ENCODE measurements at regions not wholly inside any gene's neighbourhood (a gene's known extent, or its start where the extent isn't known, plus 50 kb on each side); places are given as distances from the start of the nearest gene placed in this dataset.

DNA sequence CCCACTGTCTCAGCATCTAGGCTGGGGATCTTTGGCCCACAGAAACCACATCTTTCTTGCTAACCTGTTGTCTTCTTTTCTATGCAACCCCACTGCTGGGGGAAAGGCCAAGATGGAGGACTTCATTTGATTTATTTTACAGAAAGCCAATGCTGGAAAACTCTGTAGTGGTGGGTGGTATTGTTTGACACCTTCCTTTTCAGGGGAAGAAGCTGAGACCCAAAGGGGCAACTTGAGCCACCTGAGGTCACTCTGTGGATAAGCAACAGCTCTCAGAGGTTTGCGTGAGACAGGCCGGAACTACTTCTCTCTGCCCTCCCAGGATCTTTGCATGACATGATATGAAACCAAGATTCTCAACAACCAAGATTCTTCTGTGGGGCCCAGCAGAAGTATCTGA lies 645.2 kb downstream of the VRK1 start:
- H3K9me2 ChIP-seq (ENCODE audit: insufficient read depth, low read length), result no peaks in the 10 kb centered on the region
- peaks cover 6% of the 10 kb centered on the region for H3F3A ChIP-seq (ENCODE audit: insufficient read depth, low read length, poor library complexity, severe bottlenecking)
- H3K4me3 ChIP-seq (ENCODE audit: low read length), result no peak overlapping the region
- H3K9me3 ChIP-seq (ENCODE audit: low read length), result no peaks in the 10 kb centered on the region
- TF ChIP-seq TAF1 (IDR thresholded peaks at IDR 0.05; ENCODE audit: low read depth) (no peak), EZH2 (IDR thresholded peaks at IDR 0.05; ENCODE audit: borderline replicate concordance, insufficient read depth, low read length, poor library complexity, severe bottlenecking) (no peak), RAD21 (conservative IDR thresholded peaks at IDR 0.05) (no peak), POLR2AphosphoS5 (IDR thresholded peaks at IDR 0.05) (no peak), MXI1 (conservative IDR thresholded peaks at IDR 0.05; ENCODE audit: poor library complexity, severe bottlenecking) (no peak), EP300 (conservative IDR thresholded peaks at IDR 0.05; ENCODE audit: poor library complexity, severe bottlenecking) (no peak), SMC3 (conservative IDR thresholded peaks at IDR 0.05; ENCODE audit: poor library complexity) (no peak)
- TF ChIP-seq, protein P1, sequence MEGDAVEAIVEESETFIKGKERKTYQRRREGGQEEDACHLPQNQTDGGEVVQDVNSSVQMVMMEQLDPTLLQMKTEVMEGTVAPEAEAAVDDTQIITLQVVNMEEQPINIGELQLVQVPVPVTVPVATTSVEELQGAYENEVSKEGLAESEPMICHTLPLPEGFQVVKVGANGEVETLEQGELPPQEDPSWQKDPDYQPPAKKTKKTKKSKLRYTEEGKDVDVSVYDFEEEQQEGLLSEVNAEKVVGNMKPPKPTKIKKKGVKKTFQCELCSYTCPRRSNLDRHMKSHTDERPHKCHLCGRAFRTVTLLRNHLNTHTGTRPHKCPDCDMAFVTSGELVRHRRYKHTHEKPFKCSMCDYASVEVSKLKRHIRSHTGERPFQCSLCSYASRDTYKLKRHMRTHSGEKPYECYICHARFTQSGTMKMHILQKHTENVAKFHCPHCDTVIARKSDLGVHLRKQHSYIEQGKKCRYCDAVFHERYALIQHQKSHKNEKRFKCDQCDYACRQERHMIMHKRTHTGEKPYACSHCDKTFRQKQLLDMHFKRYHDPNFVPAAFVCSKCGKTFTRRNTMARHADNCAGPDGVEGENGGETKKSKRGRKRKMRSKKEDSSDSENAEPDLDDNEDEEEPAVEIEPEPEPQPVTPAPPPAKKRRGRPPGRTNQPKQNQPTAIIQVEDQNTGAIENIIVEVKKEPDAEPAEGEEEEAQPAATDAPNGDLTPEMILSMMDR (IDR thresholded peaks at IDR 0.05; ENCODE audit: poor library complexity, severe bottlenecking), result no peak
- TF ChIP-seq, protein P2, sequence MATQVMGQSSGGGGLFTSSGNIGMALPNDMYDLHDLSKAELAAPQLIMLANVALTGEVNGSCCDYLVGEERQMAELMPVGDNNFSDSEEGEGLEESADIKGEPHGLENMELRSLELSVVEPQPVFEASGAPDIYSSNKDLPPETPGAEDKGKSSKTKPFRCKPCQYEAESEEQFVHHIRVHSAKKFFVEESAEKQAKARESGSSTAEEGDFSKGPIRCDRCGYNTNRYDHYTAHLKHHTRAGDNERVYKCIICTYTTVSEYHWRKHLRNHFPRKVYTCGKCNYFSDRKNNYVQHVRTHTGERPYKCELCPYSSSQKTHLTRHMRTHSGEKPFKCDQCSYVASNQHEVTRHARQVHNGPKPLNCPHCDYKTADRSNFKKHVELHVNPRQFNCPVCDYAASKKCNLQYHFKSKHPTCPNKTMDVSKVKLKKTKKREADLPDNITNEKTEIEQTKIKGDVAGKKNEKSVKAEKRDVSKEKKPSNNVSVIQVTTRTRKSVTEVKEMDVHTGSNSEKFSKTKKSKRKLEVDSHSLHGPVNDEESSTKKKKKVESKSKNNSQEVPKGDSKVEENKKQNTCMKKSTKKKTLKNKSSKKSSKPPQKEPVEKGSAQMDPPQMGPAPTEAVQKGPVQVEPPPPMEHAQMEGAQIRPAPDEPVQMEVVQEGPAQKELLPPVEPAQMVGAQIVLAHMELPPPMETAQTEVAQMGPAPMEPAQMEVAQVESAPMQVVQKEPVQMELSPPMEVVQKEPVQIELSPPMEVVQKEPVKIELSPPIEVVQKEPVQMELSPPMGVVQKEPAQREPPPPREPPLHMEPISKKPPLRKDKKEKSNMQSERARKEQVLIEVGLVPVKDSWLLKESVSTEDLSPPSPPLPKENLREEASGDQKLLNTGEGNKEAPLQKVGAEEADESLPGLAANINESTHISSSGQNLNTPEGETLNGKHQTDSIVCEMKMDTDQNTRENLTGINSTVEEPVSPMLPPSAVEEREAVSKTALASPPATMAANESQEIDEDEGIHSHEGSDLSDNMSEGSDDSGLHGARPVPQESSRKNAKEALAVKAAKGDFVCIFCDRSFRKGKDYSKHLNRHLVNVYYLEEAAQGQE (IDR thresholded peaks at IDR 0.05; ENCODE audit: borderline replicate concordance), result no peak
- H3K27ac ChIP-seq (ENCODE audit: low read length), result no peak overlapping the region
- H3K4me2 ChIP-seq (ENCODE audit: low read length), result no peak overlapping the region
- no peaks in the 10 kb centered on the region for H4K20me1 ChIP-seq (ENCODE audit: insufficient read depth)
- no peak overlapping the region for H2AFZ ChIP-seq (ENCODE audit: low read depth, low read length)
- no peaks in the 10 kb centered on the region for H3K36me3 ChIP-seq (ENCODE audit: insufficient read depth, low read length)
- H3K9ac ChIP-seq (ENCODE audit: low read length), result no peak overlapping the region
- H3K27me3 ChIP-seq (ENCODE audit: insufficient read depth, low read depth, low read length), result no peaks in the 10 kb centered on the region
- no peaks in the 10 kb centered on the region for H3K79me2 ChIP-seq (replicated peaks; ENCODE audit: insufficient read depth, low read length)

DNA sequence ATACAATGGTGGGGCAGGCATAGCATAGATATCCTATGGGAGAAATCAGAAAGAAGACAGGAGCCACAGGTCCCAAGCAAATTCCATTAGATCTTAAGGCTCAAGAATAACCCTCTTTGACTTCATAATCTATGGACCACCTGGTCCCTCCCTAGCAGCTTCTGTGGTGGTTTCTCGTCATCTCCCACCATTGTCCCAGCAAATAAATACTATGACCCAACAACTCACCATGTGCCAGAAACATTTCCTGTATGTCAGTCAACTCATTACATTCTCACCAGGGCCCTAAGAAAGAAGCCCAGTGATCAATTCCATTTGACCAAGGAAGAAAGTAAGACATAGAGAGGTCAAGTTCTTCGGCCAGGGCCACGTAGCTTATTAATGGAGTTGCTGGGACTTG lies 646.2 kb downstream of the VRK1 start:
- Histone ChIP-seq H3F3A (ENCODE audit: insufficient read depth, low read length, poor library complexity, severe bottlenecking) (peaks cover 6% of the 10 kb centered on the region), H3K27ac (ENCODE audit: low read length) (no peak overlapping the region)
- no peak for TF ChIP-seq MXI1 (conservative IDR thresholded peaks at IDR 0.05; ENCODE audit: poor library complexity, severe bottlenecking)

DNA sequence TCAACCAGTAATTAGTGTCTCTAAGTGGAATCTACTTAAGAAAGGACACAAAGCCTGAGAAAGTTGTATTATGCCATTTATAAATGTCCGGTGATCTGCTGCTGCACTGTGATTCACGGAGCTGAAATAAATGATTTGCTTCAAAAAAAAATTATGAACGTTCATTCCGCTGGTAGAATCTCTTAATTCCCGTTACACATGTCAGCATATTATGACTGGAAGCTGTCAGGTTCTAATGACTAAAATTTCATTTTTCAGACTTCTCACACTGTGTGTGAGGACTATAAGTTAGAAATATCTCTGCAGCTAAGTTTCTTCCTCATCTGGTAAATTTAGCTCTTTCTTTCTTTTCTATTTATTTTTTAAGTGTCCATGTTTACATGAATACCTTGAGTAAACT lies 647.1 kb downstream of the VRK1 start:
- Histone ChIP-seq H3K79me2 (replicated peaks; ENCODE audit: insufficient read depth, low read length) (no peaks in the 10 kb centered on the region), H3K9me2 (ENCODE audit: insufficient read depth, low read length) (no peaks in the 10 kb centered on the region), H3K27ac (ENCODE audit: low read length) (peak overlapping the region; percentile 3), H3K4me3 (ENCODE audit: low read length) (peak overlapping the region; percentile 25), H3K36me3 (ENCODE audit: insufficient read depth, low read length) (no peaks in the 10 kb centered on the region), H3K9me3 (ENCODE audit: low read length) (no peaks in the 10 kb centered on the region), H3K4me2 (ENCODE audit: low read length) (peak overlapping the region; percentile 31), H2AFZ (ENCODE audit: low read depth, low read length) (no peak overlapping the region), H3K27me3 (ENCODE audit: insufficient read depth, low read depth, low read length) (no peaks in the 10 kb centered on the region), H4K20me1 (ENCODE audit: insufficient read depth) (no peaks in the 10 kb centered on the region), H3K9ac (ENCODE audit: low read length) (no peak overlapping the region), H3F3A (ENCODE audit: insufficient read depth, low read length, poor library complexity, severe bottlenecking) (peaks cover 6% of the 10 kb centered on the region)
- peak; percentile 55 for TF ChIP-seq POLR2AphosphoS5 (IDR thresholded peaks at IDR 0.05)
- peak; percentile 76 for TF ChIP-seq EP300 (conservative IDR thresholded peaks at IDR 0.05; ENCODE audit: poor library complexity, severe bottlenecking)
- no peak for TF ChIP-seq EZH2 (IDR thresholded peaks at IDR 0.05; ENCODE audit: borderline replicate concordance, insufficient read depth, low read length, poor library complexity, severe bottlenecking)
- no peak for TF ChIP-seq SMC3 (conservative IDR thresholded peaks at IDR 0.05; ENCODE audit: poor library complexity)

More for the DNA sequence above, 646.2 kb downstream of the VRK1 start:
- Histone ChIP-seq H3K36me3 (ENCODE audit: insufficient read depth, low read length) (no peaks in the 10 kb centered on the region), H4K20me1 (ENCODE audit: insufficient read depth) (no peaks in the 10 kb centered on the region), H3K27me3 (ENCODE audit: insufficient read depth, low read depth, low read length) (no peaks in the 10 kb centered on the region), H3K9me2 (ENCODE audit: insufficient read depth, low read length) (no peaks in the 10 kb centered on the region), H3K9ac (ENCODE audit: low read length) (no peak overlapping the region), H3K79me2 (replicated peaks; ENCODE audit: insufficient read depth, low read length) (no peaks in the 10 kb centered on the region), H2AFZ (ENCODE audit: low read depth, low read length) (no peak overlapping the region), H3K9me3 (ENCODE audit: low read length) (no peaks in the 10 kb centered on the region), H3K4me3 (ENCODE audit: low read length) (no peak overlapping the region), H3K4me2 (ENCODE audit: low read length) (no peak overlapping the region)

Data from neural cell (in vitro differentiated cells).